EL (cell line): ENCODE measurements at regions not wholly inside any gene's neighbourhood (a gene's known extent, or its start where the extent isn't known, plus 50 kb on each side); places are given as distances from the start of the nearest gene placed in this dataset.
"Not testable (repeated sequence)": the region's sequence is repeated elsewhere in the genome, so short reads cannot be mapped to it uniquely, and the experiment has no call there.

ENCODE experiments used
- DNase-seq: peaks from one replicate; pipeline ENCODE4 v3.0.0-alpha.2; 2016

DNA sequence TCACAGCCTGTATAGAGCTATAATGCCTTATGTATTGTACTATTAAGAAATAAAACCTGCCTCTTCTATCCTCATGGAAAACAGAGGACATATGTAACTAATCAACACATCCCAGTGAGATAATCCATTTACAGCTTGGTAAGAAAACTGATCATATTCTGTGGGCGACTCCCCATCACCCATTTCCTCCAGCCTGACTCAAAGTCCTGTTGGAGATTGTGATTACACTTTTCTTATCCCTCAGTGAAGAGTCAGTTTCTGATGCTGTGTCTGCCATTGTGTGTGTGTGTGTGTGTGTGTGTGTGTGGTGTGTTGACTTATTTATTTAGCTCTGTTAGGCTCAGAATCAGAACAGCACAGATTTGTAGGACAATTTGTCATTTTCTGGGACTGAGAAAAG, 212.8 kb downstream of the FGF9 start:
- no peak for DNase-seq

DNA sequence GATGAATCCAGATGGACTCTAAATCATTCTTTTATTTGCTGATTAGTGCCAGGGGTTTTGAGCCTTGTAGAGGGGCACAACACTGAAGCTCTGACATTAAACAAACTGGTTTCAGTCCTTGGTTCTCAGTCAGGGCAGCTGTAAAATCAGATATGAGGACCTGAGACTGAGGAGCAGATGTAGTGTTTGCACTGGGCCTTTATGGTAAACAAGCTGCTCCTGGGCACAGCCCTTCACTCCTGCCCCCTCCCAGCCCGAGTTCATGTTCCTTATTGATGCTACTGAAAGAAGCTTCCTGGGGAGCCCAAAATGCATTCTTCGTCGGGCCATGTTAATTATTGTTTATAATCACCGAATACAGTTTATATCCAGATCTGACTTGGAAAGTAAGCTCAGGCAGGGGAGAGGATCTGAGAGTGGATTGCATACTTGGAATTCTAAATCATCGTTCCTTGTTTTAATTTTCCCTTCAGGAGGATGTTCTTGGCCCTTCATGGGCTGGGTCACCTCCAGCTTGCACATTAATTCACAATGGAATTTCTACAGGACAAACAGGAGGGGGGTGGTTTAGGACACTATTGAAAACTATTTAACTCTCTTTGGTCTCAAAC, 213.5 kb downstream of the FGF9 start:
- no peak for DNase-seq

DNA sequence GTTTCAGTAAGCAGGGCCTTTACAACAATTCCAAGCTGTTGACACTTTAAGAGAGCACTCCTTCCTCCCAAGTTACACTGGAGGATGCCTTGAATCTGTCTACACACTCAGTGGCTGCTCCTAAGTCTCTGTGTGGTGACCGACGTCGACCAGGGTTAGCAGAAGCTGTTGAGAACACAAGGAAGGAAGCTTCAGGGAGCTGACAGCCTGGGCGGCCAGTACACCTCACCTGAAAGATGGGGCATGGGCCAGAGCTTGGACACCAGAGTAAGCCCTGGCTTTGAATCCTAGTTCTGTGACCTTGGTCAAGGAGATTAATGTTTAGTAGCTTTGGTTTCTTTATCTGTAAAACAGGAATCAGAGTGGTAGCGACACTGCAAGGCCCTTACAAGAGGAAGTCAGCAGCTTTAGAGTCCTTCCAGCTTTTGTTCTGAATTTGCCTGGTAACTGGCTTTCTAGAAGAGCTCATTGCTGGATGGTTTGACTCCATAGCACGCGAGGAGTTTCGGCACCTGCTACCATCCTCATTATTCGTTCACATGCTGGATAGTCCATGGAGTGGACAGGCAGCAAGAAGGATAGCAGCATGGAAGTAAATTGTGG, 214.2 kb downstream of the FGF9 start:
- DNase-seq, result no peak

DNA sequence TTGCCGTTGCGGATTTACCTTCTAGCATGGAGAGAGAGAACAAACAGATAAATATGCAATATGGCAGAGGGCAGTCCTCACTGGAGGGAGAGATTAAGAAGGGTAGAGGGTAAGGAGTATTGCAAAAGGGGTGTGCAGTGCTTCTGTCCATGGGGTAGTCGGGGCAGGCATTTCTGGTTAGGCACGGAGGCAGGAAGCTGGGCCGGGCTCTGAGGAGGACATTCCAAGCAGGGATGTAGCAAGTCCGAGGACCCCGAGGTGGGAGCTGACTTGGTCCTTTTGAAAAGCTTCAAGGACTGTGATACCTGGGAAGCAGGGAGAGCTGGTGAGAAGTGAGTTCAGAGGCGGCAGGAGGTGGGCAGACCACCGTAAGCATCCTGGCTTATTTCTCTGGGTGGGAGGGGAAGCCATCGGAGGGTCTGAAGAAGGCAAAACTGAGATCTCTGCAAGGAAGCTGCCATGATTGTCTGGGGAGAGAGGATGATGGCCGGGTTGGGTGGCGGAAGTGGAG, 214.9 kb downstream of the FGF9 start:
- no peak for DNase-seq

DNA sequence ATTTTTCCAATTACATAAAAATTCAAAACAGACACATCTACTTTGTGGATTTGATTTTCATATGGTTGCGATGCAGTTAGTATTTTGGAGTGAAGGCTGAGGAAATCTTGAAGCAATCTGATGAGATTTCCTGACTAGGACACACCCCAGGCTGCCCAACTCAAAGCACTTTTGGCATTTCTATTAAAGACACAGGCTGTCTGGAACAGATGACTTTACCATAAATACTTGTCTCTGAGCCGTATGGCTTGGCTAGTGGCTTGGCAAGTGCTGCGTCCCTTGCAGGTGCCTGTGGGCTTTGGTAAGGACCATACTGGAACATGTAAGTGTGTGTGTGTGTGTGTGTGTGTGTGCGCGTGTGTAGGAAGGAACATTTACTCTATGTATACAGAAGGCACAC, 218.8 kb downstream of the FGF9 start:
- no peak for DNase-seq

DNA sequence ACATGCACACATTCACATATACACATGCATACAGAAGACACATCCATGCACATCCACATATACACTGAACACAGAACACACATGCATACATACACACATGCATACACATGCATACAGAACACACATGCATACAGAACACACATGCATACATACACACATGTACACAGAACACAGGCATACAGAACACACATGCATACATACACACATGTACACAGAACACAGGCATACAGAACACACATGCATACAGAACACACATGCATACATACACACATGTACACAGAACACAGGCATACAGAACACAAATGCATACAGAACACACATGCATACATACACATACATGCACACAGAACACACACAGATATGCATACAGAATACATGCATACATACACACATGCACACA, 219.3 kb downstream of the FGF9 start:
- DNase-seq, result not testable (repeated sequence)

DNA sequence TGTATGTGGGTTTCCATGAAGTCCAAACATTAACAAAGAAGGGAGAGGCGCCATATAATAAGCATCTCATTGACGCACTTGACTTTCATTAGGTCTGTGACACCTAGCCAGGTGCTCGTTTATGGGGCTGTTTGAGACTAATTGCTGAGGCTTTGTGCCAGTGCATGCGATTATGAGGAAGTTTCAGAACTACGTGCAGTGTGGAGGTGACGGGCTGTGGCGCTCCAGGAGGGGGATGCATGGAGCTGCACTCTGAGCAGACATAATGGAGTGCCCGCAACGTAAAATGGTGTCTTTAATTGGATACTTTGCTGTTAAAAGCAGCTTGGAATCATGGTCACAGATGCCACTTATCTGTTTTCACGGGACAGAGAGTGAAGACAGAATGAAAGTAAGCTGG, 223.2 kb downstream of the FGF9 start:
- no peak for DNase-seq

DNA sequence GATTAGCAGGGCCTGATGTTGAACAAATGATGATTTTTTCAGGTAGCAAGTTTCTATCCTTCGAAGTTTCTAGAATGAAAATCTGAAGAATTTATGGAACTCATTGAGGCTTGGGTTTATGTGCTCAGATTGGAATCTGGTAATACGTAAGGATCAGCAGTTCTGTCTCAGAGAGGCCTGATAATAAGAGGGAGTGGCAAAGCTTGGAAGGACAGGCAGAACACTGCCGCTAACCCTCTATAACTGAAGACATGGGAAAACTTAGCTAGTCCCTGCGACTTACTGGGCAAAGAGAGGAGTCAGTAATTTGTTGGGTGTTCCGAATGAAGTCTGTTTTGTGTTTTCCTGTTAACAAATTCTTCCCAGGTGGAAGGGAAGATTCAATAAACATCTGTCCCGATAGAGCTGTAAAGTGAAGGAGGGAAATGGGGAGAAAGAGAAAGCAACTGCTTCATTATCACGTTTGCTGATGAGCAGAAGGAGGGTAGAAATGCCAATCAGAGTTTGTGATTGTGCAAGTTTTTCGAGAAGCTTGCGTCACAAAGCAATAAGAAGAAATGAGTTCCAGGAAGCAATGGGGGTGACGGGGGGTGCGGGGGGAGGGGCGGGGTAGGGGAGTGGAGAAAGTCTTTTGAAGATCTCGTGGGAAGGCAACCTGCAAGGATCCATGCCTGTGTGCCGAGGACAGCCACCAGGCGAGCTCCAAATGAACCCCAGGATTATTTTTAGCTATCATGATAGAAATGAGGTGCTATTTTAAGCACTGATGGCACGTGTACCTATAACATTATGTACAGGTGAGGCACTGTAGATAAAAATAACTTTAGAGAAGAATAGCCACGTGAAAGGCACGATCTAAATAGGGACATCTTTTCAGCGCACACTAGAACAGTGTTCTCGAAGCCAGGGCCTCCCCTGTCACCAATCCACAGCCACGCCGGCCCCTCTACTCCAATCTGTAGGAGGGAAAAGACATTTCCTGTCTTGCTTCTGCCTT, 224.1 kb downstream of the FGF9 start:
- DNase-seq, result no peak

DNA sequence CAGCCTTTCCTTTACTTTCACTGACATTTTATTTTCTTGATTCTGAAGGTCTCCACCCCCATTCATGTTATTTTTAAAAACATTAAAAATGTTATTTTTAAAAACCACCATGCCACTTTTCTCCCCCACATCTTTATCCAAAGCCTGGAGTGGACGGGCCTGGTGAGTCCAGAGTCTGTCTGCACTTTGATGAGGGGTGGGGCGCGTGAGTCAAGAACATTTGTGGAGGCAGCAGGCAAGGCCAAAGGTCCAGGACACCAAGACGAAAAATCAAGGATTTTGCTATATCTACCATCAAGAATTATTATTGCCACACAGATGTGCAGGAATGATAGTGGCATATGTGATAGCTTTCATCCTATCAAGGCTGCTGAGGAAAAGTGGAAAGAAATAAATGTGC, 224.9 kb downstream of the FGF9 start:
- no peak for DNase-seq

DNA sequence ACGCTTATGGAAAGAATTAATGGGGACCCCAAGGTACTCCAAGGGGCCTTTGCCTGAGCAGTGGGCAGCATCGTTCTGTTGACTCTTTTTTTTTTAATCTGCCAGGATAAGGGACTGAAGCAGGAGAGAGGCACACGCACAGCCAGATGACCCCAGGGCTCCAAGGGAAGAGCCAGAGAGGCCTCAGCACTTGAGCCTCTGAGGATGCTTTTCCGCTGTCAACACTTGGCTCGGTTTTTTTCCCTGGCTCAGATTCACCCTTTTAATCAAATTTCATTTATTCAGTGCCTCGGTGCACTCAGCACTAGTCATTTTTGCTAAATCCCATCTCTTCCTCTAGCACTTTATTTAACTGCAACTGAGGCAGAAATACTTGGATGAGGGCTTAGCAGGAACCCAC, 226.3 kb downstream of the FGF9 start:
- no peak for DNase-seq

DNA sequence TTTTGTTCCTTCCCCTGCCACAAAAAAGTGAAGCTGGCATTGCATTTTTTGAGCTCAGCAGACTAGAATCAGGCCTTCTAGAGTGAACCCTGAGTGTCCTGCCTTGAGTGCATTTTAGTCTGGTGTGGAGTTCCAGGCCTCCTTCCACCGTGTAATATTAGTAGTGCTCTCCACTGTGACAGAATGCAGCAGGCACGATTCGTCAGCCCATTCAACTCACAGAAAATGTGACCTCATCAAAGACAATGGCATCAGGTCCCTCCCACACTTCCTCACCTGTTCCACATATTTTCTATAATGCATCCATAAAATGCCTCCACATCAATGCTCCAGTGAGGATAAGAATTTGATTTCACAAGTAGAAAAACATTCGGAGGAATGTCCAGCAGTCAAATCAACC, 227.6 kb downstream of the FGF9 start:
- no peak for DNase-seq

DNA sequence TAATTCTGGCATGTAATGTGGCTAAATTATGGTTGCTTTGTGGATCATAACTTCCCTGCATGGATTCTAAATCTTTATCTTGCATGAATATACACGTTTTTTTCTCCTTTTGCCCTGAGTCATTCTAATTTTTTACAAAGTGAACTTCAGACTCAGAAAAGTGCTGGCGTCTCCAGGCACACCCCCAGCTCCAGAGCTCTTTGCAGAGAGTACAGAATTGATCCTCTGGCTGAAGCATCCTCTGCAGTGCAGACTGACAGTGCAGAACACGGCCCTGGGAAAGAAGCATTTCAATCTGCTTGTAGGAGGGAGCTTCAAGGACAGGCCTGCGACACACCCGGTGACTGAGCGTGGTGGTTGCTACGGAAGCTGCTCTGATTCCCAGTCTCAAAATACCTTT, 228.1 kb downstream of the FGF9 start:
- DNase-seq, result no peak

DNA sequence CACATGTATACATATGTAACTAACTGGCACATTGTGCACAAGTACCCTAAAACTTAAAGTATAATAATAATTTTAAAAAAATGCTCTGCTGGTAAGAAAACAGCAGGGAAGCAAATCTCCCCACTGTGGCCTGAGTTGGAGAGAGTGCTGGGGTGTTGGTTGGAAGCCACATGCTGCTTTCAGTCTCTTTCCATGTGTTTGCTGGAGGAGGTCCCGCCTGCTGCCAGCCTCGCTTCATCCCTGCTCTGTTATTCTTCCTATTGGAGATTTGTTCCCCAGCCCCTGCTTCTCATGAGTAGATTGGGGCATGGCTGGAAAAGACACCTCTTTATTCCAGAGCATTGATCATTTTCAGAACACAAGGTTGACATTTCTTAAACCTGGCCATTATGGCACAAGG, 230.5 kb downstream of the FGF9 start:
- DNase-seq, result no peak

DNA sequence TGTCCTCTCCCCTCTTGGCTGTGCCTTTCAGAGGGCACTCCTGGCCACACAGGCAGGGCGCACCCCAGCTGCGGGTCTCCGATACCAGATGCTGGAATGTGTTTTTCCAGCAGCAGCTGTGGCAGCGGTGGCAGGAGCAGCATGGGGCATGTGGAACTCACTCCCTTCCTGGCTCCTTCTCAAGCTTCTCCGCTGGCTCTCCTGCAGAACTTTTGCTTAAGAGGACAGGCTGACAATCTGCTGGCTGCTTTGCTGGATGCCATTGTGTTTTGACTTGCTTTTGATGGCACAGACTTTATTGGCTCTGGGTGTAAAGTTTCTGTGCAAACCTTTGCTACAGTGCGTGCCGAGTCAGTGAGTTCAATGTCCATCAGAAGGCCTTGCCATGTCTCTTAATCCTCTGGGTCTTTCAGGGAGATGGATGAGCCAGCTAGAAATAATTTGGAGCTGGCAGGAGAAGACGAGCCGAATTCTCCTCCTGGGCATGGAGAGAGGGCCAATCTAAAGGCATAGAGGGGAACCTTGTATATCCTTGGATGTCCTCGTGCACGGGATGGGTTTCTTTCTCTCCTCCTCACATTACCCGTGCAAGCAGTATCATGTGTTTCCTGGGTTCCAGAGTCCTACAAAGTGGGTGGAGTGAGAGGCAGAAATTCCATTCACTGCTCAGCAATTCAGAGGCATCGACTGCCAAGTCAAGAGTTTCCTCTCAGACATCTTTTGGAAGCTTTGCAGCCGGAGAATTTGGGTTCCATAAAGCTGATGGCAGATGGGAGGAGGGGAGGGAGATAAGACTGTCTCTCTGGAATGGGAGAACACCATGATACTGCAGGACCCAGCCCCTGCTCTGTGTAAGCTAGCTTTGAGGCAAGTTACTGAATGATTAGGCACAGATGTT, 231.2 kb downstream of the FGF9 start:
- no peak for DNase-seq

DNA sequence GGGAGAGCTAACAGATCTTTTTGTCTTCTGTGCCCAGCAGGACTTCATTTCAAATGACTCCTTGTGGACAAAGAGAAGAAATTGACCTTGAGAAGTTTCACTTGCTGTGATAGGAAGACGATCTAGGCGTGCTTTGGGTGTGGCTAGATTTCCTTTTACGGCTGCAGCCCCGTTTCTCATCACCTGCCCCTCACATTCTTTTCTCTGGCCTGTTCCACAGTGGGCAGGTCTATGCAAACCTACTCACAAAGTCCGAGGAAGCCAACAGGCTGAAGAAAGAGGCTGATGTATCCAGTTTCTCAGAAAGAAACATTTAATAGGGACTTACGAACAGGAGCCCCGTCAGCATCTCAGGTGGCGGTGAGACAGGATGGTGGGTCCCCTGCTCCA, 231.8 kb downstream of the FGF9 start:
- no peak for DNase-seq

DNA sequence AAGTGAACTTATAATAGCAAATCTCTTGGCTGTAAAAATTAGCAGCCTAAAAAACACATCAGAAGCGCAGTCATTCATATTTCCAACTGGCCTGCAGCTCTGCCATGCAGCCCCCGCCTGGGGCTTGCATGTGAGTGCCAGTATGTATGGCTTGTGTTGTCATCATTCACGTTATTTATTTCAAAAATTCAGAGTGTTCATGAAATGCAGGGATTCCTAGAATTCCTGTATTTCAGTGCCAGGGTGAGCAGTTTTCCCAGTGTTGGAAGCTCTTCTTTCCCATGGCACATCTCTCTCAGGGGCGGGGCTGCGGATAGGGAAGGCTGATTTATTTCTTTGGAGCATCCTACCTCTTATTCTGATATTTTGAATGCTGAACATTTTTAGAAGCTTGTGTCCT, 234.6 kb downstream of the FGF9 start:
- no peak for DNase-seq

DNA sequence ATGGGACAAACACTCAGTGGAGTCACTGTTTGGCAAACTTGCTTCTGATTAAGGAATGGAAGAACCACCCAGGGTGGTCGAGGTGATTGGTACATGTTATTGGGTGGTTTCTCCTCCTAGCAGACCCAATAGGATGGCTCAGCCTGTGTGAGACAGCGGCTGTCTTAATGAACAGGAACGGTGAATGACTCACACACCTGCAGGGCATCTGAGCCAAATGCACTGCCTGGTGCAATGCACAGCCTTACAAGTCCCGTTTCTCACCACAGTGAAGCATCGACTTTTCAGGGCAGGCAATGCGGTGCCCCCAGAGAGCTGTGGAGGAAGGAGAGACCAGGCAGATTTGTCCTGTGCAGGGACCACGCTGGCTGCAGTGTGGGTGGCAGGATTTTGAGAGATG, 238.5 kb downstream of the FGF9 start:
- DNase-seq, result no peak

DNA sequence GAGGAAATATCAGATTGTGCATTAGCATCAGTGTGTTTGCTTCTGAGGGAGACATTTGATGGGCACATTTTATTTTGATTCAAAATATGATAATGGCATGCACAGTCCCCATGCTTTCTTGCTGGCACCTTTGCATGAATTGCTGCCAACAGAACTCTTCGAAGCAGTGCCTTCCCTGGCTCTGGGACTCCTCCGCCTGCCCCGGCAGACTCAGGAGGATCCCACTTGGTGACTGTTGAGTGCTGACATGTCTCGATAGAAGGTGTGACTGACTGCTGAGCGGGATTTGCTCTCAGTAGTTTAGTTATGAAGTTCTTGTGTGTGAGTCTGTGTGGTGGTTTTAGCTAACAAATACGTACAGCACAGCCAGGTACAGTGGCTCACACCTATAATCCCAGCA, 239.7 kb downstream of the FGF9 start:
- no peak for DNase-seq

DNA sequence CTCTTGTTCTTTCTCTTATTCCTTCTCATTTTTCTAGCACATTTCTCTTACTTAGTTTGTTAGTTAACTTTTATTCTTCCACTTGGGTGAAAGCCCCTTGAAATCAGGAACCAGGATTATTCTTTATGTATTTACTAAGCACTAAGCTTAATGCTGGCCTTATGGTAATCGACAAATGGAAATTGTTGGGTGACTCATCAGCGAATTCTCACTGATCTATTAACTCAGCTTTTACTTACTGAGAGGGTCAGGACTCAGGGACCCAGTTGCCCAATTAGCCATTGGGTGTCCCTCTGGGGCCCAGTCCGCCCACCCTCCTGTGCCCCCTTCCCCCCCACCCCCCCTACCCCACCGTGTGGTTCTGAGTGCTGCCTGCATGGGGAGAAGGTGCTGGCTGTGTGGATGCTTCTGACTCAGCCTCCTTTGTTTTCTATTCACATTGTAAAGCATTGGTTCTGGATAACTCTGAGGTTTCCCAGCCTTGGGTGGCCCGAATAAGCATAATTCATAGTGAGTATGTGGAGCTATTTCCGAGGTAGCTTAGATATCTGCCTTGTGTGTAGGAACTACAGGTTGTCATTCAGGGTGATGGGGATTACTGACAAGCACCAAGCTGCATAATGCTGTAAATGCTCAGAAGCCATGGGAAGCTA, 240.9 kb downstream of the FGF9 start:
- no peak for DNase-seq

DNA sequence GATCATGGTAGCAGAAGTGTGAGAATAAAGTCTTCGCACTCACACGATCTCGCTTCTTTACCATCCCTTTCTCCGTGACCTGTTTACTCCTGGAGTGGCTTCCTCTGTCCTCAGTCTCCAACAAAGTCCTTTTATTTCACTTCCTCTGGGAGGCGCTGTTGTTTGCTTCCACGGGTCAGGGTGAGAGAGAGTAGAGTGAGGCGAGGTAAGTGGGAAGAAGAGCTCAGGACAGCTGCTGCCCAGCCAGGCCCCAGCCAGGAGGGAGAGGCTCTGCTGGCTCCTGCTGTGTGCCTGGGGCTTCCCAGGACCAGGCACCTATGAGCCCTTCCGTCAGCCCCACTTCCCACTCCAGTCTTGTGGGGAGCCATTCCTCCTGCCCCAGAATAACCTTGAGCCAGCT, 242.1 kb downstream of the FGF9 start:
- no peak for DNase-seq

DNA sequence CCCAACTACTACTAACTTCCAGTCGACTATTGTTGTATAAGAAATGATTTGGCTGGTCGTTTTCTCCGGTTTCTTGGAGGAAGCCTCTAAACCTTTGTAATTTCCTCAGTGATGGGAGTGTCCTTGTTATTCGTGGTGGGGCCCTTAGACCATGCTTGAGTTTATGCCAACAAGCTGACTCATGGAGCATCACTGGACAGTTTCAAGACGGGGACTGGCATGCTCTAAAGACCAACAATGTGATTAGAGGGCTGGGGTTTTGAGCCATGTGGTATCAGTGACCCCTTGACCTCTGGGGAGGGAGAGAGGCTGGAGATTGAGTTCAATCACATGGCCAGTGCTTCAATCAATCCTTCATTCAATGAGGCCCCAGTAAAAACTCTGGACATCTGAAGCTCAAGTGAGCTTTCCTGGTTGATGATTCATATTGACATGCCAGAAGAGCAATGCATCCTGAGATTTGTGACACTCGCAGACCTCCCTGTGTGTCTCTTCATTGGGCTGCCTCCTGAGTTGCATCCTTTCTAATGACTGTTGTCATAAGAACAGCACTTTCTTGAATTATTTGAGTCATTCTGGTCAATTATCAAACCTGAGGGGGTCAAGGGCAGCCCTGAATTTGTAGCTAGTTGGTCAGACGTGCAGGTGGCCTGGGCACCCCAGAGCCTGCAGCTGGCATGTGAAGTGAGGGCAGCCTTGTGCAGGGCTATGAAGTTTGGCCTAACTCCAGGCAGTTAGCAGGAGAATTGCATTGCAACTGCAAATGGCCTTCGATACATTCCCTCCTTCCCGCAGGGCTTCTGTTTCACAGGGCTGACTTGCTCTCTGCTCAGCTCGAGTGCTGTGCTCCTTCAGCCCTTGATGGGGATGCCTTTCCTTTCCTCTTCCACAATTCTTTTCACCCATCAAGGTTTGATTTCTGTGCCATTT, 246.5 kb downstream of the FGF9 start:
- DNase-seq, result no peak
